Endothelial cell of hepatic sinusoid (primary cell): ENCODE measurements at regions not wholly inside any gene's neighbourhood (a gene's known extent, or its start where the extent isn't known, plus 50 kb on each side); places are given as distances from the start of the nearest gene placed in this dataset.
"Not testable (repeated sequence)": the region's sequence is repeated elsewhere in the genome, so short reads cannot be mapped to it uniquely, and the experiment has no call there.

Experiments
- in situ Hi-C: cut with HindIII; loops from 2 replicates; pipeline ENCODE4 v1.10.0; 2017; ENCODE audit warnings: low sequenced_read_pairs

DNA sequence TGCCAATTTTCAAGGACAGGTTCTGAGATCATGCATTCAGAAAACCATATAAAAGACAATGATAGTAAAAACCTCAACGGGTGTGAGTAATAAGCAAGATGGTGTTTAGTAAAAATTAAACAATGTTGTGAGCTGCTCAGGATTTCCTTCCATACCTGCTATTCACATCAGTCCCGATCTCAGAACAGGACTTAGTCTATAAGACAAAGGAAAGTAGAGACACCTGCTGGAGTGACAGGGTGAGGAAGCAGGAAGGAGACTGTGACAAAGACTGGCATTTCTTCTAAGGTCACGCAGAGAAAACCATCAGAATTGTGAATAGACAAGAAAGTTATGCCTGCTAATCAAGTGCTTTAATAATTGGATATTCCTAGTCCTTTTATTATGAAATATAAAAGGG lies 648.0 kb downstream of the DACH1 start:
- in situ Hi-C loops: no loop called here

DNA sequence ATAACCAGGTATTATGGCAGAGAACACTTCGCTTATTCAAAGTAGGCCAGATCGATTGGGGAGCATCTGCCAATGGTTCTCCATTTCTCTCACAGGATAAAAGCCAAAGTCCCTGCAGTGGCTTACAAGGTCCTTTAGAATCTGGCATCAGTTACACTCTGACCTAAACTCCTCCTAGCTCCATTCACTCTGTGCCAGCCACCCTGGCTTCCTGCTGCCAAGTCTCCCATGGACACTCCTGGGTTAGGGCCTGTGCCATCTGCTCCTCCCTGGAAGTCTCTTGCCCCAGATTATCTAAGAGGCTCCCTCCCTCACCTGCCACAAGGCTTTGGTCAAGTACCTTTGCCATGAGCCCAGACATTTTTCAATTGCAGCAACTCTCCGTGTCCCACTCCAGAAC lies 649.2 kb downstream of the DACH1 start:
- in situ Hi-C loops: no loop called here

GRCh38 chr13:71214821-71215220 lies 652.2 kb downstream of the DACH1 start:
- in situ Hi-C loops: no loop called here

DNA sequence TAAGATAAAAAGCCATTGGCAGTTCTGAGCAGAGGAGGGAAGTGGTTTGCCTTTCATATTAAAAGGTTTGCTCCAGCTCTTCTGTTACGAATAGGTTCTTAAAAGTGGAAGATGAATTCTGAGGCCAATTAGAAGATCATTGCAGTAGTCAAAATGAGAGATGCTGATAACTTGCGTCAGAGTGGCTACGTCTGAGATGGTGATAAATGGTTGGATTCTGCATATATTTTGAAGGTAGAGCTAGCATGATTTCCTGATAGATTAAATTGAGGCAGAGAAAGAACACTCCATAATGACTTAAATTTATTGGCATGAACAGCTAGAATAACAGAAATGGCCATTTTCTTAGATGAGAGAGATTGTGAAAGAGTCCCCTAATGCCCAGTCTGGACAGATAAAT lies 652.6 kb downstream of the DACH1 start:
- in situ Hi-C loops: no loop called here

DNA sequence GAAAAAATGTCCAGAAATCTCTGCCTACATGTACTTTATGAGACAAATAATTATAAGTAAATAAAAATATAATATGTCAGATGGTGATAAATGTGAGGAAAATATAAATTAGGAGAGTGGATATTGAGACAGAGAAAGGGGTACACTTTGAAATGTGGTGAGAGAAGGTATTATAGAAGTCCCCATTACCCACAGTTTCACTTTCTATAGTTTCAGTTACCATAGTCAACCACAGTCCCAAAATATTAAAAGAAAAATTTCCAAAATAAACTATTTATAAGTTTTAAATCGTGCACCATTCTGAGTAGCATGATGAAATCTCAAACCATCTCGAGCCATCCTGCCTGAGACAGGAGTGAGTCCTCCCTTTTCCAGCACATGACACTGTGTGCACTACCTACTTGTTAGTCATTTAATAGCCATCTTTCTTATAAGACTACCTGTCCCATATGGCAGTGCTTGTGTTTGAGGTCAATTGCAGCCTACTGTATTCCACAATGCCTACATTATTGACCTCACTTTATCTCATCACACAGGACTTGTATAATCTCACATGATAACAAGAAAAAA lies 653.7 kb downstream of the DACH1 start:
- in situ Hi-C loops: no loop called here

DNA sequence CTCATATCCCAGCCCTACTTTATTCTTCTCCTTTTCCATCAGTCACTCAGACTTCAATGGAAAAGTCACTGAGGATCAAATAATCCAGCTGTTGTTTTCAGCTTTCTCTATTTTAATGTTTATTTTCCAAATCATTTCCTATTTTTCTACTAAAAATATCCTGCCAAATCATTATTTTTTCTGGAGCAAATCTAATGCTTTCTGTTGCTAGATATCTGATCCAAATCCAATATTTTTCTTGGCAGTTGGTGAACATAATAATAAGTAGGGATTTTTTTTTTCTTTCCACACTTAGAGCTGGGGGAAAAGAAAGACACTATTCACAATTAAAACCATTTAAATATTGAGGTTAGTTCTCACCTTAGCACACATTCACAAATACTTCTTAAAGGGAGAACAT lies 656.1 kb downstream of the DACH1 start:
- in situ Hi-C loops: no loop called here

- in situ Hi-C loops: no loop called here
These were observed 657.8 kb downstream of the DACH1 start for GRCh38 chr13:71209217-71209616.

DNA sequence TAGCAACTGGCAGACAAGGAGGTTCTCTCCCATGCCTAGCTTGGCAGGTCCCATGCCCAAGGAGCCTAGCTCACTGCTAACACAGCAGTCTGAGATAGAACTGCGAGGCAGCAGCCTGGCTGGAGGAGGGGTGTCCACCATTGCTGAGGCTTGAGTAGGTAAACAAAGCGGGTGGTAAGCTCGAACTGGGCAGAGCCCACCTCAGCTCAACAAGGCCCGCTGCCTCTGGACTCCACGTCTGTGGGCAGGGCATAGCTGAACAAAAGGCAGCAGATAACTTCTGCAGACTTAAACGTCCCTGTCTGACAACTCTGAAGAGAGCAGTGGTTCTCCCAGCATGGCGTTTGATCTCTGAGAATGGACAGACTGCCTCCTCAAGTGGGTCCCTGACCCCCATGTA lies 682.4 kb downstream of the DACH1 start:
- in situ Hi-C loops: not testable (repeated sequence)

DNA sequence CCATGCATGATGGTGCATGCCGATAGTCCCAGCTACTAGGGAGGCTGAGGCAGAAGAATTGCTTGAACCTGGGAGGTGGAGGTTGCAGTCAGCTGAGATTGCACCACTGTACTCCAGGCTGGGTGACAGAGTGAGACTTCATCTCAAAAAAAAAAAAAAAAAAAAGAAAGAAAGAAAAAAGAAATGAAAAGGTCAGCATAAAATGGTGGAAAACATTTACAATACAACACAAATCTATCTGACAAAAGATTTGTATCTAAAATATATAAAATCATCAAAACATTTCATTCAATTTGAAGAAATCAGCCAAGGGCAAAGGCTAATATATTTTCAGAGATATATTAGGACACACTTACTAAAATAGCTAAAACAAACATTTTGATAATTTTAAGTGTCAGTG lies 683.7 kb downstream of the DACH1 start:
- in situ Hi-C loops: not testable (repeated sequence)

DNA sequence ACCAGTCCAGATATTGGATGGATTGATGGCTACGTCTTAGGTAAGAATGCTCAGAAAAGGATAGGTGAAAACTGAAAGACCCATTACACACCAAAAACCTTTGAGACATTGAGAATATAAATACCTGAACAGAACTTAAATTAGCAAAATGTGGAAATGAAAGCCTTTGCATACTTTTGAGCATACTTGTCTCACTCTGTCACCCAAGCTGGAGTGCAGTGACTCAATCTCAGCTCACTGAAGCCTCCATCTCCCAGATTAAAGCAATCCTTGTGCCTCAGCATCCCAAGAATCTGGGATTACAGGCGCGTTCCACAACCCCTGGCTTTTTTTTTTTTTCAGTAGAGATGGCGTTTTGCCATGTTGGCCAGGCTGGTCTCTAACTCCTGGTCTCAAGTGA lies 695.3 kb downstream of the DACH1 start:
- in situ Hi-C loops: no loop called here

- in situ Hi-C loops: no loop called here
These were observed 697.8 kb downstream of the DACH1 start for GRCh38 chr13:71169180-71169579.

DNA sequence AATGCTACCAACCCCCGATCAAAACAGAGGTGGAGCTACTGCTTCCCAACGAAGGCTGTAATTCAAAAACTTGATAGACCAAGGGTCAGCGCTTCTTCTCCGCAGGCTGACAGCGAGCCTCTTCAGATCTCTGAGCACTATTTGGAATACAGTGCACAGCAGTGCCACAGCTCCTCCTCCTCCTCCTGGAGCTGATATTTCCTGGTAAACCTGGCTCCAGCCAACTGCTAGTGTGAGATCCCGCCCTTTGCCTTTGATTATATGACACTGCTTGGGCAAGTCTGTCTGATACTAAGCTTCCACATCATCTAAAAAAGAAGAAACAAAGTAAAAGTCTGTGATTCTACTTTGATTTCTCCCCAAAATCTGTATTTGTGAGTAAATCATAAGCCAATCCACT lies 710.5 kb downstream of the DACH1 start:
- in situ Hi-C loops: no loop called here

- in situ Hi-C loops: no loop called here
These were observed 717.3 kb downstream of the DACH1 start for GRCh38 chr13:71149498-71150363.

DNA sequence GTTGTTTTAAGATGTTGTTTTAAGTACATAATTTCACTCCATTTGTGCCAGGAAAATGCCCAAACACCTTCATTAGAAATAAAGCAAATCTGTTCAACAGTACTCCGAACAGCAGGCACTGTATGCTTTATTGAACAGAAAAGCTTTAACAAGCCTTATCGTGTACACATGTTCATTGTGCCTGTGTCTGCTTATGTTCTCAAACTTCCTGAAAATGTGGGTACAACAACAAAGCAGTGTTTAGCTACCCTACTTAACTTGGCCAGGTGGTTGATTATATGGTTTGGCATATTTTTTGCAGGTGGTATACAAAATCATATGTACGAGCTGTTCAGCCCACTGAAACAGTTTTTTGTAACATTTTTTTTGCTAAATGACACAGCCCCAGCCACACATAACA lies 718.0 kb downstream of the DACH1 start:
- in situ Hi-C loops: no loop called here

- in situ Hi-C loops: no loop called here
These were observed 718.6 kb downstream of the DACH1 start for GRCh38 chr13:71148396-71148795.

DNA sequence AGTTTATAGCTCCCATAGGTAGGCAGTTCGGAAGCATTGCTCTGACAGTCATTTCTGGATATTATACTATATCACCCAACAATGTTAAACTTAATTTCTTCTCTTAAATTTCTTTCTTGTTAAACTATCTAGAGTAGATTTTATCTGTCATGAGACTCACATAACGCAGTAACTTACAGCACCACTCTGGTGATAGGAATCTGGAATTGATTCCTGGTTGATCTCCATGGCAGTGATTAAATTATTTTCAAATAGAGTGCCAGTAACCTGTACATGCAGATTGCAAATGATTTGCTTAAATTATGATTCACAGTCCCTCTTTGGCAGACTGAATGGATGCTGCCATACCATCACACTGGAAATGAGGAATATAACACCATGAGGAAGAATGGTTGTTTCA lies 722.1 kb downstream of the DACH1 start:
- in situ Hi-C loops: no loop called here

DNA sequence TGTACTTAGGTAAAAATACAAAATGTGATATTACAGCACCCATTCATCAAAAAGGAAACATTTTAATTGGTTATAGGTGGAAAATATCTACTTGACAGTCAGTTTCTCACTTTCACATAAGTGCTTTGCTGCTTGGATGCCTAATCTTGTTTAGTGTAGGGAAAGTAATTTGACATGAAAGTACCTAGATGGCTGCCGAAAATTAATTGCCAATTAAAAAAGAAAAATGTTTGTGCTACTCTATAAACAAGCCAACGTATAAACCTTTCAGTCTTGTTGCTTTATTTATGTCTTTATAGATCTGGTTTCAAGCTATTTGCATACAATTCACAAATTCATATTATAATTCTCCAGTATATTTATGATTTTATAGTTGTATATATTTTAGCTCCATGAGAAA lies 729.9 kb downstream of the DACH1 start:
- in situ Hi-C loops: no loop called here

GRCh38 chr13:71124230-71124629 lies 742.8 kb downstream of the DACH1 start:
- in situ Hi-C loops: no loop called here

DNA sequence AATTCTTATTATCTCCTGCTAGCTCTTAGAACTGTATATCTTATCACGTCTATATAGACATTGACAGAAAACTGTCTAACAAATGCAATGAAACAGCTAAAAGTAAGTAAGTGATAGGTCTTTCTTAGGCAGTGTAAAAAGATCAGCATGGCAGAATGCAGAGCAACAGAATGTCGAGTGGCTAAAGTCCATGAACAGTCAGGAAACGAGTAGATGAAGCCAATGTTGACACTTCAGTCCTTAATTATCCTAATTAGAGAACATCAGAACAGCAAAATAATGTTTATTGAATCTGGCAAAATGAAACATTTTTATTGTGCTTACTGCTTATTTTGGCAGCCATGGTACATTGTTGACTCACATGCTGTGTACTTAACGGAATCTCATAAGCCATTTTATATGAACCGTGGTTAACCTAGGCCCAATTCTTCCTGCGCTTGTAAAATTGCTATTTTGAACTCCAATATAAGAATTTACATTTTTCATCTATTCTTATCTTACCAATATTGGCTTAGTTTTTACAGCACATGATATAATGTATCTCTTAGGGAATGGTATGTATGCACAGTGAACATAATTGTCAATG lies 748.1 kb downstream of the DACH1 start:
- in situ Hi-C loops: no loop called here

DNA sequence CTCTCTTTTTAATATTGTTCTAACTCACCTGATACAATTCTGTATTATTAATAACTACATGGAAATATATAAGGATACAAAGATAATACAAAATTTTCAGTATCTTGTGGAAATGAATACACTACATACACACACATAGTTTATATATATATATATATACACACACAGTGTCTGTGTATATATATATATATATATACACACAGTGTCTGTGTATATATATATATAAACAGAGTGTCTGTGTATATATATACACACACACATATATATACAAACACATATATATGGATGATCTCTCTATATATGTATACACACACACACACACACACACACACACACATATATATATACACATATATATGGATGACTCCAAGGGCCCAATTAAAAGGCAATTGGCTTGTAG lies 749.1 kb downstream of the DACH1 start:
- in situ Hi-C loops: no loop called here

DNA sequence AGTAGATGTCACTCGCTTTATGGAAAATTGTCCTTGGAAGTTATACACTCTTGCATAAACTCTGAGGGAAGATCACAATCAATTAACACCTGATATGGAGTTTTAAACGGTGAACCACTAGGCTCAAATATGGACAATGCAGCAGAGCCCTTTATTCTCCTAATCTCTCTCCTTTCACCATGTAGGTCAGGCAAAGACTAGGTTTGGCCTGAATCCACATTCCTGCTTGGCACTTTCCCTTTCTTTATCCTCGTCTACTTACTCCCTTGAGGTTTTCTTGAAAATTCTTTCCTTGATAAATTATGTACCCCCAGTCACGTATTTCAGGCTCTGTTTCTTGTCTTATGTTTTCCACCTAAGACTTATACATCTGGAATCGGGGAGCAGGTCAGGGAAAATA lies 751.7 kb downstream of the DACH1 start:
- in situ Hi-C loops: no loop called here

DNA sequence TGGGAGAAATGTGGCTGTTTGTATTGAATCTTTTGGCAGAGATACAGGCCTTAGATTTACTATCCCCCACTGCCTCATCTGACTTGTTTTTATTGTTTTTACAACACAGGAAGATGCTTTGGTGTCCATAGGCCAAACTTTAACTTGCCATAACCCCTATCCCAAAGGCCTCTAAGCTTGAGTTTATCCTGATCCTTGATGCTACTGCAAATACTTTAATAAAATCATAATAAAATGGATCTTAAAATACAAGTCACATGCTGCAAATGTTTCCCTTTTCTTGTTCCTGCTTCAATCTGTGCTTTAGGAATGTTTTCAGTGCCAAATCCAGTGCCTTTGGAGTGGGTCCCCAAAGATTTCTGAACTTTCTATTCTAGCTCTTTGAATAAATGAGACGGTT lies 770.6 kb downstream of the DACH1 start:
- in situ Hi-C loops: no loop called here
